Rectal smooth muscle tissue (tissue), 1 donor: ENCODE measurements at regions not wholly inside any gene's neighbourhood (a gene's known extent, or its start where the extent isn't known, plus 50 kb on each side); places are given as distances from the start of the nearest gene placed in this dataset.

ENCODE experiments used
- H3K27ac ChIP-seq: one replicate; pipeline ENCODE4 v1.7.0; 2013; ENCODE audit warnings: low read depth, low read length, inconsistent platforms
- H3K27me3 ChIP-seq: one replicate; pipeline ENCODE4 v1.7.0; 2013; ENCODE audit warnings: low read length; ENCODE audit not compliant: control insufficient read depth, insufficient read depth
- H3K36me3 ChIP-seq: one replicate; pipeline ENCODE4 v1.7.0; 2013; ENCODE audit warnings: low read length; ENCODE audit not compliant: control insufficient read depth, insufficient read depth
- H3K4me1 ChIP-seq: one replicate; pipeline ENCODE4 v1.7.0; 2013; ENCODE audit warnings: low read length; ENCODE audit not compliant: control insufficient read depth, insufficient read depth
- H3K4me3 ChIP-seq: one replicate; pipeline ENCODE4 v1.7.0; 2013; ENCODE audit warnings: low read length
- H3K9ac ChIP-seq: one replicate; pipeline ENCODE4 v1.7.0; 2013; ENCODE audit warnings: low read length

GRCh38 chr2:204436230-204436629 is 109.0 kb upstream of the PARD3B start:
- peak overlapping the region; percentile 30 for H3K27ac ChIP-seq

DNA sequence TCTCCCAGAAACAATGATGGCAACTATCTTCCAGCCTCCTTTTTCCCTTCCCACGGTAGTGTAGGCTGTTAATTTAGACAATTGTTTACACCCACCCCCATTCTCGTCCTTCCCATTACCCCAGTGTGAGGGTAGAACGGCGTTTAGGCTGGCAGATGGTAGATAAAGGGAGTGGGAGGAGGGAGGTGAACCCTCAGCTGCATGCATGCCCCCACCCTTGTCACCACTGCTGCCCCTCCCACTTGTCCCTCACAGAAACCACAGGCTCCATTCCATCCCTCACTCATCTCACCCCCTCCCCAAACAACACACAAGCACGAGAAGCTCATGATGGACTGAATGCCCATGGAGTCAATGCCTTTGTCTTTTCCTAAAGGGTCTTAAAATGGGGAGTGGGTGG is 107.9 kb upstream of the PARD3B start:
- H3K27me3 ChIP-seq = no peaks in the 10 kb centered on the region
- no peaks in the 10 kb centered on the region for H3K36me3 ChIP-seq
- peaks cover 5% of the 10 kb centered on the region for H3K4me1 ChIP-seq
- H3K4me3 ChIP-seq = no peak overlapping the region
- H3K27ac ChIP-seq = no peak overlapping the region
- H3K9ac ChIP-seq = no peak overlapping the region

More at GRCh38 chr2:204436230-204436629, 109.0 kb upstream of the PARD3B start:
- peaks cover 5% of the 10 kb centered on the region for H3K4me1 ChIP-seq
- no peaks in the 10 kb centered on the region for H3K36me3 ChIP-seq
- no peak overlapping the region for H3K9ac ChIP-seq
- no peak overlapping the region for H3K4me3 ChIP-seq
- H3K27me3 ChIP-seq = no peaks in the 10 kb centered on the region

GRCh38 chr2:204437815-204438756 is 107.2 kb upstream of the PARD3B start:
- no peak overlapping the region for H3K4me3 ChIP-seq
- no peak overlapping the region for H3K27ac ChIP-seq

GRCh38 chr2:204441316-204441715 is 104.0 kb upstream of the PARD3B start:
- no peak overlapping the region for H3K9ac ChIP-seq
- H3K4me3 ChIP-seq = no peak overlapping the region
- no peaks in the 10 kb centered on the region for H3K36me3 ChIP-seq
- no peaks in the 10 kb centered on the region for H3K27me3 ChIP-seq
- no peak overlapping the region for H3K27ac ChIP-seq
- H3K4me1 ChIP-seq = no peaks in the 10 kb centered on the region

More at GRCh38 chr2:204437815-204438756, 107.2 kb upstream of the PARD3B start:
- Histone ChIP-seq H3K9ac (no peak overlapping the region), H3K36me3 (no peaks in the 10 kb centered on the region), H3K27me3 (no peaks in the 10 kb centered on the region), H3K4me1 (peaks cover 5% of the 10 kb centered on the region)

DNA sequence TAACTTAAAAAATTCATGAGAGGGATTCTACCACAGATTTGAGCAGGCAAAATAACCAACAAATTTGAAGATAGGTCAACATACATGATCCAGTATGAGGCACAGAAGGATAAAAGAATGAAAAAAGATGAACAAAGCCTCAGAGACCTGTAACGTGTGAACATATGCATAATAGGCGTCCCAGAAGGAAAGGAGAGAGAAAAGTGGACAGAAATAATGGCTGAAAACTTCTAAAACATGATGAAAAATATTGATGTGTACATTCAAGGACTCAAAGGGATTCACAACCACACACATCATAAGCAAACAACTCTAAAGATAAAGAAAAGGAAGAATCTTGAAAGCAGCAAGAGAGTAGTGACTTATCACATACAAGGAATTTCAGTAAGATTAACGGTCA is 100.1 kb upstream of the PARD3B start:
- Histone ChIP-seq H3K4me3 (no peak overlapping the region), H3K27ac (no peak overlapping the region), H3K36me3 (no peaks in the 10 kb centered on the region), H3K9ac (no peak overlapping the region), H3K4me1 (peaks cover 4% of the 10 kb centered on the region), H3K27me3 (no peaks in the 10 kb centered on the region)

DNA sequence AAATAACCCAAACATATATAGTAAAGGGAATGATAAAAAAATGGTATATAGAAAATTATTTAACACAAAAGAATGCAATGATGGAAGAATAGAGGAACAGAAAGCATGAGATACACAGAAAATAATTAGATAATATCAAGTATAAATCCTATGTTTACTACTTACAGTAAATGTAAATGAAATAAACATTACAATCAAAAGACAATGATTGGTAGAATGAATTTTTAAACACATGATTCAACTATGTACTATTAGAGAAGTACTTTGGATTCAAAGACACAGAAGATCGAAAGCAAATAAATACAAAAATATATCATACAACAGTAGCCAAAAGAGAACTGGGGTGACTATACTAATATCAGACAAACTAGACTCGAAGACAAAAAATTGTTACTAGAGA is 97.6 kb upstream of the PARD3B start:
- peaks cover 15% of the 10 kb centered on the region for H3K4me1 ChIP-seq
- no peak overlapping the region for H3K27ac ChIP-seq
- no peak overlapping the region for H3K9ac ChIP-seq
- no peaks in the 10 kb centered on the region for H3K27me3 ChIP-seq
- no peak overlapping the region for H3K4me3 ChIP-seq
- H3K36me3 ChIP-seq = no peaks in the 10 kb centered on the region

- no peak overlapping the region for H3K4me3 ChIP-seq
- H3K36me3 ChIP-seq = no peaks in the 10 kb centered on the region
- H3K4me1 ChIP-seq = peaks cover 30% of the 10 kb centered on the region
- no peak overlapping the region for H3K27ac ChIP-seq
- no peaks in the 10 kb centered on the region for H3K27me3 ChIP-seq
- H3K9ac ChIP-seq = no peak overlapping the region
Observed at GRCh38 chr2:204449977-204450376, 95.3 kb upstream of the PARD3B start.

DNA sequence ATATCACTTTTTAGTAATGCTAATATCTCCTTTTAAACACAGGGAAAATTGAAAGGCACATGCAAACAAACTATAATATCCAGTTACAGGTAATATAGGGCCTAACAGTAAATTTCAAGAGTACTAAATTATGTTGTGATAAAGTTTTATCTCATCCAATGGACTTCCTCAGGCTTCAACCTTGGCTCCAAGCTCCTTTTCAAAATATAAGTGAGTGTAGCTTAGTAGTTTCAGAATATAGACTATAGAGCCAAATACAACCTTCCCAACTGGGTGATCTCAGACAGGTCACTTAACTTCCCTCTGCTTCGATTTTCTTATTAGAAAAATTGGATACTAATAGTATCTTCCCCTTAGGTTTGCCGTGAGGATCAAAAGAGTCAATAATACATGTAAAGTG is 93.5 kb upstream of the PARD3B start:
- H3K27ac ChIP-seq = peak overlapping the region; percentile 83
- H3K4me3 ChIP-seq = peak overlapping the region; percentile 12
- H3K27me3 ChIP-seq = no peaks in the 10 kb centered on the region
- peaks cover 30% of the 10 kb centered on the region for H3K4me1 ChIP-seq
- no peaks in the 10 kb centered on the region for H3K36me3 ChIP-seq
- no peak overlapping the region for H3K9ac ChIP-seq

DNA sequence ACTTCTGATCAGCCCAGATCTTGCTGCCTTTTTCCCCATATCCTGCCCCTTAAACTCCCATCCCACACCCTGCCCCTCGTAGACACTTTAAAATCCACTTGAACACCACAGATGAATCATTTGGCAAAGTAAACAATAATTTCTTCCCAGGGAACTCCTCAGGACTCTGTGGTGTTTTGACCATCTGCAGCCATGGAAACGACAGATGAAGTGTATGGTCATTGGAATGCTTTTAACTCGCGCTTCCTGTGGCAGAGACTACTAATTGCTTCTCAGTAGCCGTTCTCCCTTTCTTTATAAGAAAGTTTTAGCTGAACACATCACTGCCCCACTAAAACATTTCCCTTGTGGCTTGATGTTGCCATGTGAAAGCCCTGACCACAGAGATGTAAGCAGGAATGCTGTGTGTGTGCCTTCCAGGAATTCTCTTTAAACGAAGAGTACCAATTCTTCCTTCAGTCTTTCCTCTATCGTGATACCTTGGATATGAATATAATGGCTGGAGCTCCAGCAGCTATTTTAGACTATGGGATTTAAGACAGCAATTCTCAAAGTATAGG is 92.7 kb upstream of the PARD3B start:
- Histone ChIP-seq H3K36me3 (no peaks in the 10 kb centered on the region), H3K4me1 (peaks cover 30% of the 10 kb centered on the region), H3K27ac (peak overlapping the region; percentile 83), H3K27me3 (no peaks in the 10 kb centered on the region), H3K4me3 (peak overlapping the region; percentile 12), H3K9ac (no peak overlapping the region)

GRCh38 chr2:204453730-204454167 is 91.5 kb upstream of the PARD3B start:
- no peaks in the 10 kb centered on the region for H3K36me3 ChIP-seq
- peaks cover 30% of the 10 kb centered on the region for H3K4me1 ChIP-seq
- peak overlapping the region; percentile 96 for H3K27ac ChIP-seq
- H3K9ac ChIP-seq = no peak overlapping the region
- peak overlapping the region; percentile 12 for H3K4me3 ChIP-seq
- no peaks in the 10 kb centered on the region for H3K27me3 ChIP-seq

DNA sequence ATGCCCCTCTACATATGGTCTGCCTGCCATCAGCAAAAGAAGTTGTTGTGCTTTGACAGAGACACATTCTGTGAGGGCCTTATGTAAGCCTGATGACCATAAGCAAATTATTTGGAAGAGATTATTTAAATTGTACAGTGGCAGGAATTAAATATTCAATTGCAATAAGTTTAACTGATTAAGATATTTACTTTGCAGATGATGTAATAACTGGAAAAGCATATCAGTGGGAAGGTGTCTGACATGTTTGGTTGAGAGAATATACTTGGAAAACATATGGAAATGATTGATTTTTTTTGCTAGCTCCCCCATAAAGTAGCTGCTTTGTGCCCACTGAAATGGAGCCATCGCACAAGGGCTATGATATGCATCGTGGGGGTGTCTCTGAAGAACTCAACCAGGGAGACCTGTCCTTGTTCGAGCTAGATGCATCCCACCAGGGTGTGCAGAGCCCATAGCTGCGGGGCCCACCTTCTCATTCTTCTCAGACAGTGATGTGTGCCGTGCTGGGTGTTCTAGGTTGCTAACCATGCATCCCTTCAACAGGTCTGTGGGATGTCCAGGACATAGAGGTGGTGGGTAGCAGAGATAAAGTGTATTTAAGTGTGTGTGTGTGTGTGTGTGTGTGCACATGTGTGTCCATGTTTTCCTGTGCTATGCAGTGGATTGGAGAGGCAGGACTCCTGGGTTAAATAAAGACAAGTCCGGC is 90.4 kb upstream of the PARD3B start:
- Histone ChIP-seq H3K4me3 (no peak overlapping the region), H3K27ac (peak overlapping the region; percentile 96), H3K27me3 (no peaks in the 10 kb centered on the region), H3K4me1 (peaks cover 26% of the 10 kb centered on the region), H3K36me3 (no peaks in the 10 kb centered on the region), H3K9ac (no peak overlapping the region)

DNA sequence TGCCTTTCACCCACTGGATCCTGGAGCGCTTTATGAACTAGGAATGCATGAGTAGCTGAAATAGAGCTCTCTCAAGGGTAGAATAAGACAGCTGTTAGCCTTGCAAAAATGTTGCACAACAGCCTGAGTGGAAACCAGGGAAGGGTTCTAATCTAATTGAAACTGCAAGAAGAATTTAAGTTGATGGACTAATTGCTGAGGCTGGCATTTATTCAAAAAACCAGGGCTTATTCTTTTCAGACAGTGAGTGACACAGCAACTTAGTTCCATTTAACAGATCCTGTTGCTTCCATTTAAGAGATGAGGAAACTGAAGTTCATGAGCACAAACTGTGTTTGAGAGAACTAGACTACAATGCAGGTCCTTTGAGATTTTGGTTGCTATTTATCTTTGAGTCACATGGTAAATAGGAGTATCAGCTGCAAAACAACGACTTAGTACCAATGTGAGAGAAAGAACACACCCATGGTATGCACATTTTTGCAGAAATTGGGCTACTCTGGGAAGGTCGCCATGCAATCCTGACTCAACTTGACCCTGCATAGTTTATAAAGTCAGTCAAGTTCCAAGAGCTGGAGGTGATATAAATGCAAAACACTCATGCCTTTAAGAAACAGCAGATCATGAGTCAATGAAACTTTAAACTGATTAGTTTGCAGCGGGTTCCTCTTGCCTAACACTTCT is 76.4 kb upstream of the PARD3B start:
- H3K9ac ChIP-seq = no peak overlapping the region
- H3K36me3 ChIP-seq = no peaks in the 10 kb centered on the region
- H3K4me3 ChIP-seq = no peak overlapping the region
- no peak overlapping the region for H3K27ac ChIP-seq
- no peaks in the 10 kb centered on the region for H3K27me3 ChIP-seq
- H3K4me1 ChIP-seq = no peaks in the 10 kb centered on the region
